ENCODE measurements at regions not wholly inside any gene's neighbourhood (a gene's known extent, or its start where the extent isn't known, plus 50 kb on each side); places are given as distances from the start of the nearest gene placed in this dataset.

GRCh38 chr10:111373696-111374095, 296.9 kb downstream of the ADRA2A start (continued):
- no peak for TF ChIP-seq ZNF462 (CRISPR knock-in tag; IDR thresholded peaks at IDR 0.05)
- no peak for TF ChIP-seq POLR2AphosphoS5 (IDR thresholded peaks at IDR 0.05; ENCODE audit: low read depth)
- TF ChIP-seq ZNF114 (CRISPR knock-in tag; IDR thresholded peaks at IDR 0.05), result no peak
- TF ChIP-seq JUNB (IDR thresholded peaks at IDR 0.05; ENCODE audit: unreplicated experiment), result no peak
- TF ChIP-seq CREB1 (CRISPR knock-in tag; IDR thresholded peaks at IDR 0.05; ENCODE audit: low read depth), result no peak
- no peak for TF ChIP-seq CTCF (conservative IDR thresholded peaks at IDR 0.05; ENCODE audit: low read depth in 2 of 2)

GRCh38 chr10:111379534-111380187, 302.8 kb downstream of the ADRA2A start:
- Histone ChIP-seq H3K79me2 (replicated peaks; ENCODE audit: insufficient read depth) (no peaks in the 10 kb centered on the region), H3K36me3 (ENCODE audit: insufficient read depth) (no peaks in the 10 kb centered on the region), H3K4me3 (no peak overlapping the region), H3K27ac (ENCODE audit: low read depth) (no peak overlapping the region), H4K20me1 (replicated peaks; ENCODE audit: insufficient read depth) (no peaks in the 10 kb centered on the region), H3K9me2 (ENCODE audit: insufficient read depth) (peaks cover 8% of the 10 kb centered on the region; the same call in 1 of the 2 replicates), H2AFZ (no peak overlapping the region), H3K4me2 (no peak overlapping the region), H3K4me1 (ENCODE audit: insufficient read depth) (no peaks in the 10 kb centered on the region), H3K27me3 (ENCODE audit: insufficient read depth) (no peaks in the 10 kb centered on the region), H3F3A (replicated peaks; ENCODE audit: low read depth) (no peaks in the 10 kb centered on the region)
- peaks cover 17% of the 10 kb centered on the region for H3K9me3 Mint-ChIP-seq
- no peaks in the 10 kb centered on the region; the same call in 2 of the 3 replicates for H3K36me3 Mint-ChIP-seq (ENCODE audit: low read depth)
- DNase-seq (ENCODE audit: low spot score), result no peak
- no peaks in the 10 kb centered on the region for H3K4me1 Mint-ChIP-seq
- peaks cover 5% of the 10 kb centered on the region for H3K27me3 Mint-ChIP-seq (ENCODE audit: insufficient read depth, low read depth, poor library complexity)
- H3K4me3 Mint-ChIP-seq, result no peak overlapping the region
- H3K27ac Mint-ChIP-seq, result no peak overlapping the region
- no peak for ATAC-seq
- TF ChIP-seq ETS1 (IDR thresholded peaks at IDR 0.05) (no peak), CREB1 (CRISPR knock-in tag; IDR thresholded peaks at IDR 0.05; ENCODE audit: low read depth) (no peak), POLR2AphosphoS5 (IDR thresholded peaks at IDR 0.05; ENCODE audit: low read depth) (no peak), EZH2phosphoT487 (IDR thresholded peaks at IDR 0.05; ENCODE audit: unreplicated experiment) (no peak), REST (IDR thresholded peaks at IDR 0.05; ENCODE audit: unreplicated experiment) (no peak), STAT1 (IDR thresholded peaks at IDR 0.05; ENCODE audit: unreplicated experiment) (no peak), NANOG (IDR thresholded peaks at IDR 0.05; ENCODE audit: borderline replicate concordance) (no peak), ZNF331 (CRISPR knock-in tag; IDR thresholded peaks at IDR 0.05; ENCODE audit: low read depth) (no peak)
